SK-N-SH (cell line): ENCODE measurements at regions not wholly inside any gene's neighbourhood (a gene's known extent, or its start where the extent isn't known, plus 50 kb on each side); places are given as distances from the start of the nearest gene placed in this dataset.

ENCODE experiments used
- CTCF ChIA-PET: fragments of 300-600, 350-600 bp; formaldehyde crosslinking; extraction: SDS; loops from one replicate; lab custom pipeline; 2021; lab: Yijun Ruan, JAX
- POLR2A ChIA-PET: fragments of 350-600 bp; sonication (Branson Sonifier 250); formaldehyde crosslinking; extraction: SDS; loops from one replicate; lab custom pipeline; 2020; ENCODE audit warnings: antibody characterized with exemption, inconsistent platforms; lab: Yijun Ruan, JAX
- DNase-seq: peaks from one replicate; pipeline ENCODE4 v3.0.0; 2012
- H2AFZ ChIP-seq: fragments of 200-600 bp; sonication (generic); 2 replicates; pipeline ENCODE4 v1.8.1; 2016; ENCODE audit warnings: antibody characterized with exemption, mild to moderate bottlenecking, low read depth
- H3F3A ChIP-seq: fragments of 200-600 bp; sonication (generic); replicated peaks from 2 replicates; pipeline ENCODE3; 2016; ENCODE audit warnings: antibody characterized with exemption, mild to moderate bottlenecking; ENCODE audit not compliant: insufficient read depth
- H3K27ac ChIP-seq, 2 experiments: fragments of 200-500 bp in 1 of 2; fragments of 200-600 bp in 1 of 2; sonication (Bioruptor generic) in 1 of 2; sonication (generic), shearing (Covaris generic) in 1 of 2; 2 replicates each; pipeline versions ENCODE4 v1.5.1 to v1.6.1; 2014 to 2016; ENCODE audit warnings: low read depth in 2 of 2, inconsistent platforms in 1 of 2, low read length in 1 of 2, mild to moderate bottlenecking in 1 of 2, mixed read lengths in 1 of 2
- H3K27me3 ChIP-seq: fragments of 200-600 bp; sonication (generic), shearing (Covaris generic); 2 replicates; pipeline ENCODE4 v1.6.1; 2016; ENCODE audit warnings: mixed run types; ENCODE audit not compliant: insufficient read depth
- H3K36me3 ChIP-seq, 2 experiments: fragments of 200-500 bp in 1 of 2; fragments of 200-600 bp in 1 of 2; sonication (Bioruptor generic) in 1 of 2; sonication (generic) in 1 of 2; replicated peaks in 1 of 2; 2 replicates each; pipeline versions ENCODE3 to v1.5.1; 2014 to 2016; ENCODE audit warnings: low read length in 1 of 2, mild to moderate bottlenecking in 1 of 2; ENCODE audit not compliant: insufficient read depth in 2 of 2, control insufficient read depth in 1 of 2
- H3K4me1 ChIP-seq, 2 experiments: fragments of 200-500 bp in 1 of 2; fragments of 200-600 bp in 1 of 2; sonication (Bioruptor generic) in 1 of 2; sonication (generic), shearing (Covaris generic) in 1 of 2; 2 replicates each; pipeline versions ENCODE4 v1.5.1 to v1.6.1; 2014 to 2016; ENCODE audit warnings: low read depth in 1 of 2, low read length in 1 of 2, mixed run types in 1 of 2; ENCODE audit not compliant: insufficient read depth in 2 of 2, control insufficient read depth in 1 of 2
- H3K4me2 ChIP-seq: fragments of 200-600 bp; sonication (generic), shearing (Covaris generic); 2 replicates; pipeline ENCODE4 v1.6.1; 2017; ENCODE audit warnings: mixed run types
- H3K4me3 ChIP-seq, 2 experiments: fragments of 200-500 bp in 1 of 2; fragments of 200-600 bp in 1 of 2; sonication (Bioruptor generic) in 1 of 2; sonication (generic), shearing (Covaris generic) in 1 of 2; 2 replicates each; pipeline versions ENCODE4 v1.5.1 to v1.8.1; 2014 to 2016; ENCODE audit warnings: low read depth in 2 of 2, inconsistent platforms in 1 of 2, low read length in 1 of 2, mild to moderate bottlenecking in 1 of 2, mixed read lengths in 1 of 2, moderate library complexity in 1 of 2
- H3K79me2 ChIP-seq: fragments of 200-600 bp; sonication (generic); 2 replicates; pipeline ENCODE4 v1.8.1; 2017; ENCODE audit warnings: mild to moderate bottlenecking; ENCODE audit not compliant: insufficient read depth
- H3K9ac ChIP-seq: fragments of 200-600 bp; sonication (generic); 2 replicates; pipeline ENCODE4 v1.6.1; 2017; ENCODE audit warnings: mixed run types
- H3K9me2 ChIP-seq: fragments of 200-600 bp; sonication (generic); 2 replicates; pipeline ENCODE4 v1.6.1; 2017; ENCODE audit warnings: mixed run types
- H3K9me3 ChIP-seq: fragments of 200-600 bp; sonication (generic); 2 replicates; pipeline ENCODE4 v1.6.1; 2017; ENCODE audit warnings: mixed run types, mild to moderate bottlenecking, moderate library complexity
- H4K20me1 ChIP-seq: fragments of 200-600 bp; sonication (generic); 2 replicates; pipeline ENCODE4 v1.6.1; 2017; ENCODE audit warnings: mild to moderate bottlenecking, mixed run types; ENCODE audit not compliant: insufficient read depth
- ELF1 ChIP-seq: IDR thresholded peaks from 2 replicates; pipeline ENCODE4 v1.4.0; 2012
- EP300 ChIP-seq, 2 experiments: IDR thresholded peaks; 2 replicates each; pipeline versions ENCODE4 v1.4.0 to v1.6.1; 2012; ENCODE audit warnings: borderline replicate concordance in 1 of 2, low read depth in 1 of 2, low read length in 1 of 2
- FOXJ3 ChIP-seq: sonication (generic); formaldehyde crosslinking; IDR thresholded peaks from 2 replicates; pipeline ENCODE4 v1.5.1; 2020; ENCODE audit warnings: mild to moderate bottlenecking, missing genetic modification reagents
- GABPA ChIP-seq: IDR thresholded peaks from 2 replicates; pipeline ENCODE4 v1.4.0; 2012; ENCODE audit warnings: low read depth, mild to moderate bottlenecking
- GATA2 ChIP-seq: sonication (generic); formaldehyde crosslinking; IDR thresholded peaks from 2 replicates; pipeline ENCODE4 v1.5.0; 2020; ENCODE audit warnings: mild to moderate bottlenecking, missing genetic modification reagents
- MEF2A ChIP-seq: IDR thresholded peaks from 2 replicates; pipeline ENCODE4 v1.4.0; 2012; ENCODE audit warnings: low read depth, borderline replicate concordance
- NFIC ChIP-seq: IDR thresholded peaks from 2 replicates; pipeline ENCODE4 v1.4.0; 2012; ENCODE audit warnings: borderline replicate concordance
- YY1 ChIP-seq: IDR thresholded peaks from 2 replicates; pipeline ENCODE4 v1.4.0; 2012; ENCODE audit warnings: low read depth, mild to moderate bottlenecking
- WGBS: methylation state at CpG from one replicate; pipeline ENCODE4 v1.1.6; 2017; ENCODE audit warnings: low lambda C conversion rate; 5-methylcytosine and 5-hydroxymethylcytosine counted together
- TF ChIP-seq, protein P1 (sequence below): fragments of 200-600 bp; sonication (generic); IDR thresholded peaks from 2 replicates; pipeline ENCODE4 v1.6.1; 2017; ENCODE audit warnings: antibody characterized with exemption, mild to moderate bottlenecking, moderate library complexity
- TF ChIP-seq, protein P2 (sequence below): fragments of 150-350 bp; IDR thresholded peaks from 2 replicates; pipeline ENCODE4 v1.6.1; 2016; ENCODE audit warnings: mild to moderate bottlenecking, low read depth, low read length
- TF ChIP-seq, protein P3 (sequence below): IDR thresholded peaks from 2 replicates; pipeline ENCODE4 v1.4.0; 2012; ENCODE audit warnings: low read depth
- TF ChIP-seq, protein P4 (sequence below): IDR thresholded peaks from 2 replicates; pipeline ENCODE4 v1.6.1; 2012; ENCODE audit warnings: mild to moderate bottlenecking, low read depth, low read length, moderate library complexity
- TF ChIP-seq, protein P5 (sequence below): IDR thresholded peaks from 2 replicates; pipeline ENCODE4; 2012
- TF ChIP-seq, protein P6 (sequence below): IDR thresholded peaks from 2 replicates; pipeline ENCODE4 v1.4.0; 2012; ENCODE audit warnings: low read depth, borderline replicate concordance
- TF ChIP-seq, protein P7 (sequence below): fragments of 150-350 bp; IDR thresholded peaks from 2 replicates; pipeline ENCODE4 v1.6.1; 2017; ENCODE audit warnings: antibody characterized with exemption, low read length, low read depth, borderline replicate concordance

DNA sequence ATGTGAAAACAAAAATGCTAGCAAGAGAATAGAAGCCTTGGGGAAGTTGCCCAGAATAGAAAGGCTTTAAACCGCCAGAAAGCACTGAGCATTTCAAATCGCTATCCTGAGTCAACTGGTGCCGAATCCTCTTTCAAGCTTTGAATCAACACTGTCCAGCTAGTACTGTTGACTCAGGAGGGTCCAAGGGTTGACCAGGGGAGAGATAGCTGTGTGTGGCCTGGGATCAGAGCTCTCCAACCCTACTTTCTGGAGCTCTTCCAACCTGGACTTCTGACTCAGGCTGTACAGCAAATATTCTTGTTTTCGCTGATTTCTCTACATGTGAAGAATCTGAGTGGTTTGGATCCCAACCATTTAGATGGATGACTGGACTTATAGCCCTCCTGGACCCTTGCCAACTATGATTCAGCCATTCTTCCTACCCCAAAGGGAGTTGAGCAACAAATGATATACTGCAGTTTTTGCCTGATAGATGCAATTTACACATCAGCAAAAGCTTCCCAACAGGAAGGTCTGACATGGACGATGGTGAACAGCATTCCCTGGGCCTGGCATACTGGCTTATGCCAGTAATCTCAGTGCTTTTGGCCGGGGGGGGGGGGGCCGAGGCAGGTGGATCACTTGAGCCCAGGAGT is 154.0 kb upstream of the SDK2 start:
- CTCF ChIA-PET: interaction anchor here (0.6 to 1.5 kb wide), 5 partner anchors 11 to 401 kb away, joined by 3 read pairs; no protein-coding TSS in a partner anchor
- Histone ChIP-seq H3K9ac (no peak overlapping the region), H3K4me2 (no peak overlapping the region), H3K79me2 (no peaks in the 10 kb centered on the region), H2AFZ (no peak overlapping the region), H3K4me1 (peaks cover 0 to 3% of the 10 kb centered on the region in 2 experiments; a peak in 1 of 4 replicates), H3K9me2 (no peaks in the 10 kb centered on the region), H3K27me3 (no peaks in the 10 kb centered on the region), H3K9me3 (no peaks in the 10 kb centered on the region), H3K4me3 (no peak overlapping the region), H3K27ac (no peak overlapping the region), H3K36me3 (no peaks in the 10 kb centered on the region), H3F3A (no peaks in the 10 kb centered on the region), H4K20me1 (no peaks in the 10 kb centered on the region)
- no peak for DNase-seq
- WGBS: 18% methylated on average over 7 of the region's 7 CpGs
- POLR2A ChIA-PET: interaction anchor here (0.6 kb wide), 1 partner anchor 14 kb away, joined by 4 read pairs; no protein-coding TSS in a partner anchor
- peak; percentile 43; the same call in 1 of the 2 replicates for TF ChIP-seq NFIC
- TF ChIP-seq, protein P1, sequence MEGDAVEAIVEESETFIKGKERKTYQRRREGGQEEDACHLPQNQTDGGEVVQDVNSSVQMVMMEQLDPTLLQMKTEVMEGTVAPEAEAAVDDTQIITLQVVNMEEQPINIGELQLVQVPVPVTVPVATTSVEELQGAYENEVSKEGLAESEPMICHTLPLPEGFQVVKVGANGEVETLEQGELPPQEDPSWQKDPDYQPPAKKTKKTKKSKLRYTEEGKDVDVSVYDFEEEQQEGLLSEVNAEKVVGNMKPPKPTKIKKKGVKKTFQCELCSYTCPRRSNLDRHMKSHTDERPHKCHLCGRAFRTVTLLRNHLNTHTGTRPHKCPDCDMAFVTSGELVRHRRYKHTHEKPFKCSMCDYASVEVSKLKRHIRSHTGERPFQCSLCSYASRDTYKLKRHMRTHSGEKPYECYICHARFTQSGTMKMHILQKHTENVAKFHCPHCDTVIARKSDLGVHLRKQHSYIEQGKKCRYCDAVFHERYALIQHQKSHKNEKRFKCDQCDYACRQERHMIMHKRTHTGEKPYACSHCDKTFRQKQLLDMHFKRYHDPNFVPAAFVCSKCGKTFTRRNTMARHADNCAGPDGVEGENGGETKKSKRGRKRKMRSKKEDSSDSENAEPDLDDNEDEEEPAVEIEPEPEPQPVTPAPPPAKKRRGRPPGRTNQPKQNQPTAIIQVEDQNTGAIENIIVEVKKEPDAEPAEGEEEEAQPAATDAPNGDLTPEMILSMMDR: no peak

DNA sequence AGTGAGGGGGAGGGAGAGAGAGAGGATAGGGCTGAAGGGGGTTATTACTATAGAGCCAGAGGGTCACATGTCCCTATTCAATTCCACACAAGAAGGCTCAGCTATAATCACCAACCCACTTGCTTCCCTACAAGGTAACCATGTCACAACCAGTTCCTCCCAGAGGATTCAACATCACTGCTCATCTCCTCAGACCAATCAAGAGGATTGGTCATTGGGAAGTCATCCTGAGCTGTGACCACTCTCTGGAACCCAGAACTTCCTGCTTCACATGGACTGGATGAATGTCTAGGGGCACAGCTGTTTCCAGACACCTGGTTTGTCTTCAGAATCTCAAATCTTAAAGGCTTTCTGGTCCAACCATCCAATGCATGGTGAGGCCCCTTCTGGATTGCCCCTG is 154.9 kb upstream of the SDK2 start:
- DNase-seq: no peak
- ChIA-PET CTCF (interaction anchor here (0.8 to 1.5 kb wide), 2 partner anchors 11 to 15 kb away, joined by 3 read pairs; no protein-coding TSS in a partner anchor), POLR2A (no interaction called here)
- Histone ChIP-seq H3K9me2 (no peaks in the 10 kb centered on the region), H3K9me3 (no peaks in the 10 kb centered on the region), H3F3A (no peaks in the 10 kb centered on the region), H3K9ac (no peak overlapping the region), H2AFZ (no peak overlapping the region), H3K4me3 (no peak overlapping the region), H4K20me1 (no peaks in the 10 kb centered on the region), H3K27me3 (no peaks in the 10 kb centered on the region), H3K4me2 (no peak overlapping the region), H3K4me1 (peaks cover 0 to 3% of the 10 kb centered on the region in 2 experiments; a peak in 1 of 4 replicates), H3K36me3 (no peaks in the 10 kb centered on the region), H3K79me2 (no peaks in the 10 kb centered on the region), H3K27ac (no peak overlapping the region)
- TF ChIP-seq MEF2A: no peak
- TF ChIP-seq FOXJ3 (CRISPR knock-in tag): no peak
- no peak for TF ChIP-seq YY1
- TF ChIP-seq EP300 (IDR thresholded peaks at IDR 0.05; ENCODE audit: borderline replicate concordance in 1 of 2, low read depth in 1 of 2, low read length in 1 of 2): no peak
- TF ChIP-seq, protein P2, sequence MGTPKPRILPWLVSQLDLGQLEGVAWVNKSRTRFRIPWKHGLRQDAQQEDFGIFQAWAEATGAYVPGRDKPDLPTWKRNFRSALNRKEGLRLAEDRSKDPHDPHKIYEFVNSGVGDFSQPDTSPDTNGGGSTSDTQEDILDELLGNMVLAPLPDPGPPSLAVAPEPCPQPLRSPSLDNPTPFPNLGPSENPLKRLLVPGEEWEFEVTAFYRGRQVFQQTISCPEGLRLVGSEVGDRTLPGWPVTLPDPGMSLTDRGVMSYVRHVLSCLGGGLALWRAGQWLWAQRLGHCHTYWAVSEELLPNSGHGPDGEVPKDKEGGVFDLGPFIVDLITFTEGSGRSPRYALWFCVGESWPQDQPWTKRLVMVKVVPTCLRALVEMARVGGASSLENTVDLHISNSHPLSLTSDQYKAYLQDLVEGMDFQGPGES: no peak
- TF ChIP-seq NFIC: no peak
- TF ChIP-seq, protein P3, sequence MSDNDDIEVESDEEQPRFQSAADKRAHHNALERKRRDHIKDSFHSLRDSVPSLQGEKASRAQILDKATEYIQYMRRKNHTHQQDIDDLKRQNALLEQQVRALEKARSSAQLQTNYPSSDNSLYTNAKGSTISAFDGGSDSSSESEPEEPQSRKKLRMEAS: no peak
- TF ChIP-seq GATA2: no peak
- TF ChIP-seq, protein P4, sequence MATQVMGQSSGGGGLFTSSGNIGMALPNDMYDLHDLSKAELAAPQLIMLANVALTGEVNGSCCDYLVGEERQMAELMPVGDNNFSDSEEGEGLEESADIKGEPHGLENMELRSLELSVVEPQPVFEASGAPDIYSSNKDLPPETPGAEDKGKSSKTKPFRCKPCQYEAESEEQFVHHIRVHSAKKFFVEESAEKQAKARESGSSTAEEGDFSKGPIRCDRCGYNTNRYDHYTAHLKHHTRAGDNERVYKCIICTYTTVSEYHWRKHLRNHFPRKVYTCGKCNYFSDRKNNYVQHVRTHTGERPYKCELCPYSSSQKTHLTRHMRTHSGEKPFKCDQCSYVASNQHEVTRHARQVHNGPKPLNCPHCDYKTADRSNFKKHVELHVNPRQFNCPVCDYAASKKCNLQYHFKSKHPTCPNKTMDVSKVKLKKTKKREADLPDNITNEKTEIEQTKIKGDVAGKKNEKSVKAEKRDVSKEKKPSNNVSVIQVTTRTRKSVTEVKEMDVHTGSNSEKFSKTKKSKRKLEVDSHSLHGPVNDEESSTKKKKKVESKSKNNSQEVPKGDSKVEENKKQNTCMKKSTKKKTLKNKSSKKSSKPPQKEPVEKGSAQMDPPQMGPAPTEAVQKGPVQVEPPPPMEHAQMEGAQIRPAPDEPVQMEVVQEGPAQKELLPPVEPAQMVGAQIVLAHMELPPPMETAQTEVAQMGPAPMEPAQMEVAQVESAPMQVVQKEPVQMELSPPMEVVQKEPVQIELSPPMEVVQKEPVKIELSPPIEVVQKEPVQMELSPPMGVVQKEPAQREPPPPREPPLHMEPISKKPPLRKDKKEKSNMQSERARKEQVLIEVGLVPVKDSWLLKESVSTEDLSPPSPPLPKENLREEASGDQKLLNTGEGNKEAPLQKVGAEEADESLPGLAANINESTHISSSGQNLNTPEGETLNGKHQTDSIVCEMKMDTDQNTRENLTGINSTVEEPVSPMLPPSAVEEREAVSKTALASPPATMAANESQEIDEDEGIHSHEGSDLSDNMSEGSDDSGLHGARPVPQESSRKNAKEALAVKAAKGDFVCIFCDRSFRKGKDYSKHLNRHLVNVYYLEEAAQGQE: no peak
- no peak for TF ChIP-seq ELF1
- TF ChIP-seq, protein P5, sequence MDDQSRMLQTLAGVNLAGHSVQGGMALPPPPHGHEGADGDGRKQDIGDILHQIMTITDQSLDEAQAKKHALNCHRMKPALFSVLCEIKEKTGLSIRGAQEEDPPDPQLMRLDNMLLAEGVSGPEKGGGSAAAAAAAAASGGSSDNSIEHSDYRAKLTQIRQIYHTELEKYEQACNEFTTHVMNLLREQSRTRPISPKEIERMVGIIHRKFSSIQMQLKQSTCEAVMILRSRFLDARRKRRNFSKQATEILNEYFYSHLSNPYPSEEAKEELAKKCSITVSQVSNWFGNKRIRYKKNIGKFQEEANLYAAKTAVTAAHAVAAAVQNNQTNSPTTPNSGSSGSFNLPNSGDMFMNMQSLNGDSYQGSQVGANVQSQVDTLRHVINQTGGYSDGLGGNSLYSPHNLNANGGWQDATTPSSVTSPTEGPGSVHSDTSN: no peak
- TF ChIP-seq, protein P6, sequence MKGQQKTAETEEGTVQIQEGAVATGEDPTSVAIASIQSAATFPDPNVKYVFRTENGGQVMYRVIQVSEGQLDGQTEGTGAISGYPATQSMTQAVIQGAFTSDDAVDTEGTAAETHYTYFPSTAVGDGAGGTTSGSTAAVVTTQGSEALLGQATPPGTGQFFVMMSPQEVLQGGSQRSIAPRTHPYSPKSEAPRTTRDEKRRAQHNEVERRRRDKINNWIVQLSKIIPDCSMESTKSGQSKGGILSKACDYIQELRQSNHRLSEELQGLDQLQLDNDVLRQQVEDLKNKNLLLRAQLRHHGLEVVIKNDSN: no peak
- no peak for TF ChIP-seq GABPA
- TF ChIP-seq, protein P7, sequence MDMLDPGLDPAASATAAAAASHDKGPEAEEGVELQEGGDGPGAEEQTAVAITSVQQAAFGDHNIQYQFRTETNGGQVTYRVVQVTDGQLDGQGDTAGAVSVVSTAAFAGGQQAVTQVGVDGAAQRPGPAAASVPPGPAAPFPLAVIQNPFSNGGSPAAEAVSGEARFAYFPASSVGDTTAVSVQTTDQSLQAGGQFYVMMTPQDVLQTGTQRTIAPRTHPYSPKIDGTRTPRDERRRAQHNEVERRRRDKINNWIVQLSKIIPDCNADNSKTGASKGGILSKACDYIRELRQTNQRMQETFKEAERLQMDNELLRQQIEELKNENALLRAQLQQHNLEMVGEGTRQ: no peak
